ENCODE measurements at regions not wholly inside any gene's neighbourhood (a gene's known extent, or its start where the extent isn't known, plus 50 kb on each side); places are given as distances from the start of the nearest gene placed in this dataset.

- no peak overlapping the region for H3K4me2 ChIP-seq (ENCODE audit: control insufficient read depth, extremely low read depth, insufficient read depth, low read depth, low read length)
- TF ChIP-seq EZH2 (IDR thresholded peaks at IDR 0.05; ENCODE audit: low read length) (no peak), CTCF (optimal IDR thresholded peaks at IDR 0.05 in 1 of 3, IDR thresholded peaks at IDR 0.05 in 1 of 3, conservative IDR thresholded peaks at IDR 0.05 in 1 of 3; ENCODE audit: extremely low read depth in 1 of 3, insufficient read depth in 2 of 3, low read length in 3 of 3) (no peak)
- no peak overlapping the region for H3K27ac ChIP-seq (ENCODE audit: control insufficient read depth, insufficient read depth, low read length)
- FAIRE-seq, result peak; percentile 59
- H3K36me3 ChIP-seq (ENCODE audit: control insufficient read depth in 2 of 2, extremely low read depth in 1 of 2, insufficient read depth in 2 of 2, low read length in 2 of 2), result no peaks in the 10 kb centered on the region
- no peaks in the 10 kb centered on the region for H4K20me1 ChIP-seq (ENCODE audit: control insufficient read depth, extremely low read depth, insufficient read depth, low read length)
- H3K27me3 ChIP-seq (ENCODE audit: control insufficient read depth, extremely low read depth, insufficient read depth, low read length), result no peaks in the 10 kb centered on the region
- H3K9me3 ChIP-seq (ENCODE audit: control insufficient read depth, low read depth, low read length), result peaks cover 2% of the 10 kb centered on the region
- no peak for DNase-seq (ENCODE audit: low read depth, low spot score)
- dilution Hi-C loops (cut with MboI; ENCODE audit: extremely low pct_ligation_motif_present, low sequenced_read_pairs), result no loop called here
- H3K9ac ChIP-seq (ENCODE audit: control insufficient read depth, extremely low read depth, insufficient read depth, low read length), result no peak overlapping the region
- H3K79me2 ChIP-seq (ENCODE audit: control insufficient read depth, insufficient read depth, low read length), result no peaks in the 10 kb centered on the region
- H3K4me3 ChIP-seq (ENCODE audit: control insufficient read depth in 2 of 3, extremely low read depth in 1 of 3, insufficient read depth in 2 of 3, low read depth in 1 of 3, low read length in 3 of 3), result no peak overlapping the region
- H2AFZ ChIP-seq (ENCODE audit: control insufficient read depth, low read length), result no peak overlapping the region
- H3K9me1 ChIP-seq (ENCODE audit: control insufficient read depth, extremely low read depth, insufficient read depth, low read length), result no peaks in the 10 kb centered on the region
- H3K4me1 ChIP-seq (ENCODE audit: control insufficient read depth, extremely low read depth, insufficient read depth, low read length), result no peaks in the 10 kb centered on the region
Measured at GRCh38 chr9:31776471-31776870, 608.0 kb upstream of the ACO1 start.

GRCh38 chr9:31783491-31783890 is 601.0 kb upstream of the ACO1 start:
- DNase-seq (ENCODE audit: low read depth, low spot score), result no peak
- H3K9ac ChIP-seq (ENCODE audit: control insufficient read depth, extremely low read depth, insufficient read depth, low read length), result no peak overlapping the region
- H3K9me1 ChIP-seq (ENCODE audit: control insufficient read depth, extremely low read depth, insufficient read depth, low read length), result no peaks in the 10 kb centered on the region
- peaks cover 2% of the 10 kb centered on the region for H3K9me3 ChIP-seq (ENCODE audit: control insufficient read depth, low read depth, low read length)
- H3K4me1 ChIP-seq (ENCODE audit: control insufficient read depth, extremely low read depth, insufficient read depth, low read length), result no peaks in the 10 kb centered on the region
- dilution Hi-C loops (cut with MboI; ENCODE audit: extremely low pct_ligation_motif_present, low sequenced_read_pairs), result no loop called here
- H3K4me3 ChIP-seq (ENCODE audit: control insufficient read depth in 2 of 3, extremely low read depth in 1 of 3, insufficient read depth in 2 of 3, low read depth in 1 of 3, low read length in 3 of 3), result no peak overlapping the region
- H3K27me3 ChIP-seq (ENCODE audit: control insufficient read depth, extremely low read depth, insufficient read depth, low read length), result no peaks in the 10 kb centered on the region
- H2AFZ ChIP-seq (ENCODE audit: control insufficient read depth, low read length), result no peak overlapping the region
- TF ChIP-seq EZH2 (IDR thresholded peaks at IDR 0.05; ENCODE audit: low read length) (no peak), CTCF (optimal IDR thresholded peaks at IDR 0.05 in 1 of 3, IDR thresholded peaks at IDR 0.05 in 1 of 3, conservative IDR thresholded peaks at IDR 0.05 in 1 of 3; ENCODE audit: extremely low read depth in 1 of 3, insufficient read depth in 2 of 3, low read length in 3 of 3) (no peak)
- no peaks in the 10 kb centered on the region for H3K36me3 ChIP-seq (ENCODE audit: control insufficient read depth in 2 of 2, extremely low read depth in 1 of 2, insufficient read depth in 2 of 2, low read length in 2 of 2)
- FAIRE-seq, result no peak
- no peak overlapping the region for H3K27ac ChIP-seq (ENCODE audit: control insufficient read depth, insufficient read depth, low read length)
- no peaks in the 10 kb centered on the region for H3K79me2 ChIP-seq (ENCODE audit: control insufficient read depth, insufficient read depth, low read length)
- no peaks in the 10 kb centered on the region for H4K20me1 ChIP-seq (ENCODE audit: control insufficient read depth, extremely low read depth, insufficient read depth, low read length)
- no peak overlapping the region for H3K4me2 ChIP-seq (ENCODE audit: control insufficient read depth, extremely low read depth, insufficient read depth, low read depth, low read length)

Measured in keratinocyte (primary cell).